GM12892 (cell line): ENCODE measurements at regions not wholly inside any gene's neighbourhood (a gene's known extent, or its start where the extent isn't known, plus 50 kb on each side); places are given as distances from the start of the nearest gene placed in this dataset.

ENCODE experiments used
- POLR2A ChIP-seq: IDR thresholded peaks from 2 replicates; pipeline ENCODE4 v1.6.1; 2011; ENCODE audit warnings: low read depth, low read length, control low read depth
- POLR2AphosphoS5 ChIP-seq: IDR thresholded peaks from 2 replicates; pipeline ENCODE4 v1.6.1; 2011; ENCODE audit warnings: low read depth, low read length, control low read depth
- TAF1 ChIP-seq: IDR thresholded peaks from 2 replicates; pipeline ENCODE4 v1.6.1; 2011; ENCODE audit warnings: low read depth, mild to moderate bottlenecking, control low read depth, low read length, borderline replicate concordance

DNA sequence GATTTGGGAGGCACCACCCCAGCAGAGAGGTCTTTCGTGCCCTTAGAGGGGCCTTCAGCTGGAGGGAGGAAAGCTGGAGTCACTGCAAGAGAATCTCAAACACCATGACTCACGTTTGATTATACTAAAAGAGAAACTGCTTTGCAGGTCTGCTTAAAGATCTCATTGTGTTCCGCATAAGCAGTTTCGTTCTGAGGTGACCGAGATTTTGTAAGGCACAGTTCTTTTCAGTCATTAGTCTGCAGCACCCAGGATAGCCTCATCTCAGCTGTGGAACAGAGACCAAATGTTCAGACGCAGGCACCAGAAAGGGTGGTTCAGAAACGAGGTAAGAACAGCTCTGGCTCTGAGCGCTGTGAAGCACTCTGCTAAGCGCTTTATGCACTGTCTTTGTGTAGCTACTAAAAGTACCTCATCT is 71.2 kb upstream of the GTF3A start:
- no peak for TF ChIP-seq POLR2AphosphoS5
- TF ChIP-seq POLR2A = no peak
- TF ChIP-seq TAF1 = no peak
